ENCODE measurements at regions not wholly inside any gene's neighbourhood (a gene's known extent, or its start where the extent isn't known, plus 50 kb on each side); places are given as distances from the start of the nearest gene placed in this dataset.
"Not testable (repeated sequence)": the region's sequence is repeated elsewhere in the genome, so short reads cannot be mapped to it uniquely, and the experiment has no call there.

GRCh38 chr22:48740086-48740730, 1087.5 kb downstream of the BRD1 start:
- DNase-seq = no peak

- no peak for DNase-seq
Measured at GRCh38 chr22:48739348-48740085, 1088.2 kb downstream of the BRD1 start.

DNA sequence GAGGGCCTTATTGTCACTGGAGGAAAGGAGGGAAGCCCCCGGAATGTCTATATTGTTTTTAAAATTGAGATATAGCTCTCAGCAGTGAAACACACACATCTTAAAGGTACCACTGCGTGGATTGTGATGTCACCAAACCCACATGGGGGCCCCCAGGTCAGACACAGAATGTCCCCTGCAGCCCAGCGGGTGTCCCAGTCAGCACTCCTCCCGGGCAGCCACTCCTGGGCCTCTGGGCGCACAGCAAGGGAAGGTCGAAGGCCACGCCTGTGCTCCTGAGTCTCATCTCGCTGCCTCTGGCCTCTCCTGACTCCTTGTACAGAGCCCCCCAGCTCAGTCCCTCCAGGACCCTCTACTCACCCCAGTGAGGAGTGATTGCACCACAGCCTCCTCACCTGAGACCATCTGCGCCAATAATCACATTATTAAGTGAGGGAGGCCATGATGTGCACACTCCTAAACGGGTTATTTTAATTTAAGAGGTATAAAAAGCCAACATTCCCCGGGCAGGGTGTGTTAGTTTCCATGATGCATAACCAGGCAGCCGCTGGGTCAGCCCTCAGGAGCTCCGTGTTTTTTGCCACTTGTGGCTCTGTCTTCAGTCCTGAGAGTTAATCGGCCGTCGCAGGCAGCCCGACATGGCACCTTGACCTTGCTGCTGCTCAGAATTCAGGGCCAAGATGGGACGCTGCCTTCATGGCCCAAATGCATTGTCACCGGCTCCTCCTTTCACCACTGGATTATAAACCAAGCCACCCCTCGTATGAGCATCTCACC, 1089.3 kb downstream of the BRD1 start:
- no peak for DNase-seq

- no peak for DNase-seq
Measured at GRCh38 chr22:48737461-48738203, 1090.0 kb downstream of the BRD1 start.

GRCh38 chr22:48736593-48737460, 1090.8 kb downstream of the BRD1 start:
- DNase-seq = no peak

DNA sequence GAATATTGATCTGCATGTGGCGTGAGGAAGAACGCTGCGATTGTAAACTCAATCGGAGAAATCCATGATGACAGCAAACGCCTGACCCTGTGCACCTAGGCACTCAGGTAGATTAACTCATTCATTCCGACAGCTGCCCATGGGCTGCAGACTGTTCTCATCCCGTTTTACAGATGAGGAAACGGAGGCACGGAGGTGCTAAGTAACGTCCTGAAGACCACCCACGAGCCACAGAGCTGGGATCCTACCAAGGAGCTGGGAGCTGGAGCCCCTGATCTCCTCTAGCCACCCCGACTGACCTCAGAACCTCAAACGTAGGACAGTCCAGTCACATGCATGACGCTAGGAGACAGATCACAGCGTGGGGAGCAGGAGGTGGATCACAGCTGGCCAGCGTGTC, 1092.7 kb downstream of the BRD1 start:
- no peak for DNase-seq

DNA sequence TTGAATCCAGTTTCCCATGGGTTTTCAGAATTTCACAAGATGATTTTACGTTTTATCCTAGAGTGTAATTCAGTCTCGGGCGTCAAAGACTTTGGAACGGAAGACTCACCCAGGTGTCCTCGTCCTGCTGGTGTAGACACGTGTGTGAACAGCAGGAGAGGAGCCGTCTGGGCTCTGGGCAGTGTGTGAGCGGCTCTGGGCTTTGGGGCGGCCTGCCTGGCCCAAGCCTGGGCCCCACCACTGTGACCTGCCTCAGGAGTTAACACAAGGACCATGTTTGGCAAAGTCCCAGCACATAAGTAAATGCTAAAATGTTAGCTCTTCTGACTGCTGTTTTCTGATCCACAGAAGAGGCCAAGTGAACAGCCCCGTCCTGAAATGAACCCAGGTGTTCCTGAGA, 1093.3 kb downstream of the BRD1 start:
- DNase-seq = no peak

- no peak for DNase-seq
Measured at GRCh38 chr22:48729499-48730171, 1098.0 kb downstream of the BRD1 start.

DNA sequence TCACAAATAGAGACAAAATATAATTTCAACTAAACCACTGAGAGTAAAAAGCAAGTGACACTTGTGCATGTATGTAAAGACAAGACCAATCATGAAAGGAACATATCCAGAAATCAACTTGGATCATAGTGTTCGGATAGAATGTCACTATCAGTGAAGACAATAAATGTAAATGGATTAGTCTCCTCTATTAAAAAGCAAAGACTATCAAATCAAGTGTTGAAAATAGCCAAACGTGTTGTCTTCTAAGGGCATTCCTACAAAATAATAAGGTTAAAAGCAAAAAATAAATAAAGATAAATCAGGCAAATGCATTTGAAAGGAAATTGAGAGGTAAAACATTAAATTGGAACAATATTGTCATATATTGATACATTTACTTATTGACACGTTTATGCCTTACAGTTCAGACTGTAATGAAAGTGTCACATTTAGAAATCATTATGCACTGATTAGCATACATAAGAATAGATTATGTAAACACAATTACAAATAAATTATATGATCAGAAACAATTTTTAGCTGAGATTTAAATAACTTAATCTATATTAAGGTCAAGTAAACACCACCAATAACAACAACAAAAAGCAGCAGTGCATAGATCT, 1100.1 kb downstream of the BRD1 start:
- no peak for DNase-seq

DNA sequence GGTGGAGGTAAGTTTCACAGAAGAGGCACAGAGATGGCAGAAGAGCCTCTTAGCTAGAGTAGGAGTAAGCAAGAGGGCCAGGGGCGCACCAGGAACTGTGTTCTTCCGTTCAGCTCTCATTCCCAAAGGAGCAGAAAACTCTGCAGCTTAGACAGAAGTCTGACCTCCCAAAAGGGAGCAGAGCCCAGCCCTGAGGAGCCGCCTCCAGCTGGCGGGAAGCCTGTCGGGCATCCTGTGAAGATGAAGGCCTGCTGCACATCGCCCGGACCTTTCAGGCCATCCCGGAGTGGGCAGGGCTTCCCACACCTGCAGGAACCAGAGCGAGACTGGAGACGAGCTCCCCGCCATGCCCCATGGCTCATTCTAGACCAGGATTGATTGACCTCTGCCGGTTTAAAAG, 1102.8 kb downstream of the BRD1 start:
- no peak for DNase-seq

DNA sequence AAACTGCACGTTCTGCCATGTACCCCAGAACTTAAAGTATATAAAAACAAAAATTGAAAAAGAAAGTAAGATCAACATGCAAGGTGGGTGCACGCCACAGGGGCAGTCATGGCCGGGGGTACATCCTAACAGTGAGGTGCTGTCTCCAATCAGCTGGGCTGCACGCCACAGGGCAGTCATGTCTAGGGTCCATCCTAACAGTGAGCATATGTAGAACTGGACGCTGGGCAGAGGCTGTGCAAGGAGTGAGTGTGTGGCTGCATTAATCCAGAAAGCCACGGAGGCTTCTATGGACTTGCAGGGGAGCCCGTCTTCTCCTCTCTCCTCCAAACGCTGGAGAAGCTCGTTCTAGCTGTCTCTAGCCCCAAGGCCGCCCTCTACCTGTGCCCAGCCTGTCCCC, 1105.0 kb downstream of the BRD1 start:
- no peak for DNase-seq

GRCh38 chr22:48721395-48721669, 1106.3 kb downstream of the BRD1 start:
- DNase-seq = no peak

GRCh38 chr22:48720662-48721394, 1106.8 kb downstream of the BRD1 start:
- DNase-seq = no peak

DNA sequence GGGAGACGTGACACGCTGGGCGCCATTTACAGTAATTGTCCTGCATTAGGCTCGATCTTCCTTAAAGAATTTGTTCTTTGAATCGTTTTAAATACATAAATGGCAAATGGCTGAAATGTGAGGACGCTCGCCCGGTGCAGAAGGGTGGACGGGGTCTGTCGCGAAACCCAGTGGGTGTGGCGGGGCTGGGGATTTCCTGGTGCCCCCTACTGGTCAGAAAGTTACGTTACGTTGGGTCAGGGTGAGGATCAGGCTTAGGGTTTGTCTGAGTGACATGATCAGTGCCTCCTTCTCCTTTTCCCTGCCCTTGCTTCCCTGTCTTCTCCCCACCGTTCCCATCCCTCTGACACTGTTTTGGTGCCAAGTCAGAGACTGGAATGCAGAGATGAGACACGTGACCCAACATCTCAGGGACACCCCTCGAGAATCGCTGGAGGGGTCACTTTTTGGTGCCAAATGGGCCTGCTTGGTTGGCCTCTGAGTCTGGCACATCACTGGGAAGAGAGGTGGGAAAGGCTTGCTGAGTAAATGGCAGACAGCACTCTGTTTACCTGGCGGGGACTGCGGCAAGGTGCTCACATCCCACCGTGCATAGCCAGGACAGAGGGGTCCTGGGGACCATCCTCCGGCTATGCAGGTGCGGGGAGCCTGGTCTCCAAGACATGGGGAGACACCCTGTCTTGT, 1107.6 kb downstream of the BRD1 start:
- no peak for DNase-seq

DNA sequence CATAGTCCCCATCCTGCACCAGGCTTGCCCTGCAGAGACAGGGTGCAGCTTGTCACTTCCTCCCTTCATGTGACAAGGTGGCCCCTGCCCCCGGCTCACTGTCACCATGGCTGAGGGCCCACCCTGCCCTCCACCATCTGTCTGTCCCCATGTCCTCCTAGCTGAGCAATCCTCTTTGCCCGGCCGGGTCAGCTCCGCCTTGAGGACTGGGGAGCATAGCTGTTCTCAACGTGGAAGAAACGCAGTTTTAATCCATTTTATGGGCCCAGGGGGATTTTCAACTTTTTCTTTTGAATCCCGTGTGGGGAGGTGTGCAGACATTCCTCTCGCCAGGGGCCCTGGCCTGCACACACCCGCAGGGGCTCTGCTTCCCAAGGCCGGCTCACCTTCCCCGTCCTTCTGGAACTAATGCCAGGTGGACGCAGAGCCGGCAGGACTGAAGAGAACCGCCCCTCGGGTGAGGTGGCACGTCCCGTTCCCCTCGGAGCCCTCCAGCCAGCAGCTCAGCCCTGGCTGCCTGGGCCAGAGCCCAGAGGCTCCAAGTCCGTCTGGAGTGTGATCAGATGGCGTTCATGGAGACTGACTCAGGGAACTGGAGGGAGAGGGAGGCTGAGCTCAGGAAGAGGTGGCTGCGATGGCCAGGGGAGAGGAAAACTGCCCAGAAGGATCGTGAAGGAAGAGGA, 1108.7 kb downstream of the BRD1 start:
- DNase-seq = no peak

GRCh38 chr22:48717883-48718817, 1109.5 kb downstream of the BRD1 start:
- no peak for DNase-seq

DNA sequence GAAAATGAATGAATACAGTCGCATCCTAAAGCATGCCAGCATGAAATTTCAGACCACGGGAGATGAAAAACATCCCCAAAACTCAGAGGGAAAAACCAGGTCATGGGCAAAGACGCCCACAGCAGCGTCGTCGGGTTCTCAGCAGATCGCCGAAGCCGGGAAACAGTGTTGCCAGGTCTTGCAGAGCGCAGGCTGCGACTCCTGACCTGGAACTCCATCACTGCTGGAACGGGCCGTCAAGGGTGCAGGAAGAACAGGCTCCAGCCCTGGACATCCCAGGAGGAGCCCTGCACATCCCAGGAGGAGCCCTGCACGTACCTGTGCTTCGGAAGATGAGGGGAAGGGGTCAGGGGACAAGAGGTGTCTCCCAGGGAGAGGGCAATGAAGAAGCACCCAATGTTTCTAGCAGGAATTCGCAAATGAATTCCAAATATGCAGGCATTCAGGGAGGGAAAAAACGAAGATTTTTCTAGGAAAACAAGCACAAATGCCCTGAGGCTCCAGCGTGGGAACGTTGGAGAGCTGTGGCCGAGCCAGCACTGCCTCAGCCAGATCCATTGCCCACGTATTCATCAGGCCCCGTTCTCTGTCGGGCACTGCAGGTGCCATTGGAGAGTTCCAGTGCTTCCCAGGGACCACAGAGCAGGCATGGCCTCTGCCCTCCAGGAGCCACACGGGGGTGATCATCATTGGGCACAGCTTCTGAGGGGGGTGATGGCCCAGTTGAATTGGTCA, 1110.4 kb downstream of the BRD1 start:
- no peak for DNase-seq

DNA sequence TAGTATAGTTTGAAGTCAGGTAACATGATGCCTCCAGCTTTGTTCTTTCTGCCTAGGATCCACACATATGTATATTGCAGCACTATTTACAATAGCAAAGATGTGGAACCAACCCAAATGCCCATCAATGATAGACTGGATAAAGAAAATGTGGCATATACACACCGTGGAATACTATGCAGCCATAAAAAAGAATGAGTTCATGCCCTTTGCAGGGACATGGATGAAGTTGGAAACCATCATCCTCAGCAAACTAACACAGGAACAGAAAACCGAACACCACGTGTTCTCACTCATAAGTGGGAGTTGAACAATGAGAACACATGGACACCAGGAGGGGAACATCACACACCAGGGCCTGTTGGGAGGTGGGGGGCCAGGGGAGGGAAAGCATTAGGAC, 1111.5 kb downstream of the BRD1 start:
- DNase-seq = not testable (repeated sequence)
